HEK293T (cell line): ENCODE measurements at regions not wholly inside any gene's neighbourhood (a gene's known extent, or its start where the extent isn't known, plus 50 kb on each side); places are given as distances from the start of the nearest gene placed in this dataset.

Experiments
- CTCF ChIA-PET: fragments of 350-600 bp; formaldehyde crosslinking; extraction: SDS; loops from one replicate; lab custom pipeline; 2021; ENCODE audit warnings: antibody characterized with exemption, inconsistent platforms; lab: Yijun Ruan, JAX
- POLR2A ChIA-PET: fragments of 350-600 bp; formaldehyde crosslinking; extraction: SDS; loops from one replicate; lab custom pipeline; 2020; ENCODE audit warnings: antibody characterized with exemption, inconsistent platforms; lab: Yijun Ruan, JAX
- DNase-seq: peaks from one replicate; pipeline ENCODE4 v3.0.0; 2012; ENCODE audit warnings: mixed read lengths; ENCODE audit errors: extremely low spot score
- ARNT ChIP-seq: fragments of 450-650 bp; IDR thresholded peaks from 2 replicates; pipeline ENCODE4 v1.6.1; 2017; ENCODE audit warnings: mild to moderate bottlenecking
- BHLHE40 ChIP-seq: fragments of 450-650 bp; IDR thresholded peaks from 2 replicates; pipeline ENCODE4 v1.6.1; 2016; ENCODE audit warnings: mild to moderate bottlenecking, moderate library complexity, borderline replicate concordance
- CTBP1 ChIP-seq: fragments of 450-650 bp; IDR thresholded peaks from 2 replicates; pipeline ENCODE4 v1.6.1; 2016; ENCODE audit warnings: borderline replicate concordance
- ELF4 ChIP-seq: fragments of 450-650 bp; IDR thresholded peaks from 2 replicates; pipeline ENCODE4 v1.6.1; 2017; ENCODE audit warnings: antibody characterized with exemption
- FOXA1 ChIP-seq: fragments of 450-650 bp; IDR thresholded peaks from 2 replicates; pipeline ENCODE4 v1.6.1; 2016; ENCODE audit warnings: mild to moderate bottlenecking
- FOXK2 ChIP-seq: fragments of 450-650 bp; IDR thresholded peaks from 2 replicates; pipeline ENCODE4 v1.6.1; 2016; ENCODE audit warnings: mild to moderate bottlenecking
- FOXM1 ChIP-seq: fragments of 450-650 bp; IDR thresholded peaks from 2 replicates; pipeline ENCODE4 v1.6.1; 2017; ENCODE audit warnings: mild to moderate bottlenecking, borderline replicate concordance
- HDGF ChIP-seq: fragments of 450-650 bp; IDR thresholded peaks from 2 replicates; pipeline ENCODE4 v1.6.1; 2017; ENCODE audit warnings: antibody characterized with exemption, borderline replicate concordance
- L3MBTL2 ChIP-seq: fragments of 450-650 bp; conservative IDR thresholded peaks from 2 replicates; pipeline ENCODE4 v1.6.1; 2016; ENCODE audit warnings: mild to moderate bottlenecking
- LEF1 ChIP-seq: fragments of 450-650 bp; IDR thresholded peaks from 2 replicates; pipeline ENCODE4 v1.6.1; 2017; ENCODE audit warnings: mild to moderate bottlenecking, borderline replicate concordance
- NFRKB ChIP-seq: fragments of 450-650 bp; IDR thresholded peaks from 2 replicates; pipeline ENCODE4 v1.6.1; 2016; ENCODE audit warnings: mild to moderate bottlenecking, moderate library complexity
- PKNOX1 ChIP-seq: fragments of 450-650 bp; IDR thresholded peaks from 2 replicates; pipeline ENCODE4 v1.6.1; 2016
- SP1 ChIP-seq: fragments of 450-650 bp; IDR thresholded peaks from 2 replicates; pipeline ENCODE4 v1.6.1; 2017
- SUZ12 ChIP-seq: fragments of 450-650 bp; IDR thresholded peaks from 2 replicates; pipeline ENCODE4 v1.6.1; 2016; ENCODE audit warnings: mild to moderate bottlenecking
- TARDBP ChIP-seq: fragments of 450-650 bp; IDR thresholded peaks from 2 replicates; pipeline ENCODE4 v1.6.1; 2016
- ZNF384 ChIP-seq: fragments of 450-650 bp; IDR thresholded peaks from 2 replicates; pipeline ENCODE4 v1.6.1; 2016

- DNase-seq: no peak
- TF ChIP-seq CTBP1 (no peak), ELF4 (no peak), SUZ12 (no peak), HDGF (no peak), ZNF384 (no peak), FOXA1 (no peak), L3MBTL2 (no peak), TARDBP (no peak), PKNOX1 (no peak), SP1 (no peak), FOXM1 (no peak), LEF1 (no peak), BHLHE40 (no peak), ARNT (no peak), NFRKB (no peak), FOXK2 (no peak)
- ChIA-PET CTCF (no interaction called here), POLR2A (no interaction called here)
These were observed 1023.8 kb downstream of the FAT4 start for GRCh38 chr4:126338548-126338947.

- POLR2A ChIA-PET: no interaction called here
- CTCF ChIA-PET: no interaction called here
- DNase-seq: no peak
- TF ChIP-seq TARDBP (no peak), BHLHE40 (no peak), PKNOX1 (no peak), FOXM1 (no peak), FOXK2 (no peak), CTBP1 (no peak), ZNF384 (no peak)
These were observed 1027.2 kb downstream of the FAT4 start for GRCh38 chr4:126341927-126342326.

GRCh38 chr4:126344472-126344871, 1029.7 kb downstream of the FAT4 start:
- POLR2A ChIA-PET: no interaction called here

GRCh38 chr4:126346654-126347053, 1031.9 kb downstream of the FAT4 start:
- no peak for DNase-seq
- POLR2A ChIA-PET: no interaction called here
- TF ChIP-seq BHLHE40 (no peak), SUZ12 (no peak), L3MBTL2 (no peak), FOXK2 (no peak), FOXM1 (no peak), NFRKB (no peak), CTBP1 (no peak), PKNOX1 (no peak), HDGF (no peak), LEF1 (no peak), ARNT (no peak), ELF4 (no peak), TARDBP (no peak), SP1 (no peak), FOXA1 (no peak), ZNF384 (no peak)
- CTCF ChIA-PET: no interaction called here

More at GRCh38 chr4:126344472-126344871, 1029.7 kb downstream of the FAT4 start:
- DNase-seq: no peak
- CTCF ChIA-PET: no interaction called here
- TF ChIP-seq PKNOX1: no peak
- no peak for TF ChIP-seq FOXM1

- DNase-seq: no peak
- CTCF ChIA-PET: no interaction called here
- POLR2A ChIA-PET: no interaction called here
- no peak for TF ChIP-seq ARNT
- no peak for TF ChIP-seq PKNOX1
- TF ChIP-seq LEF1: no peak
- no peak for TF ChIP-seq NFRKB
- TF ChIP-seq FOXA1: no peak
- no peak for TF ChIP-seq SP1
- TF ChIP-seq ZNF384: no peak
- no peak for TF ChIP-seq SUZ12
- TF ChIP-seq CTBP1: no peak
- TF ChIP-seq HDGF: no peak
- no peak for TF ChIP-seq TARDBP
- no peak for TF ChIP-seq FOXM1
These were observed 1040.0 kb downstream of the FAT4 start for GRCh38 chr4:126354784-126355183.

GRCh38 chr4:126358041-126358440, 1043.3 kb downstream of the FAT4 start:
- CTCF ChIA-PET: no interaction called here
- DNase-seq: no peak
- TF ChIP-seq TARDBP: no peak
- TF ChIP-seq PKNOX1: no peak
- TF ChIP-seq ARNT: no peak
- no peak for TF ChIP-seq FOXK2
- no peak for TF ChIP-seq ZNF384
- POLR2A ChIA-PET: no interaction called here
